H1 (cell line): ENCODE measurements at regions not wholly inside any gene's neighbourhood (a gene's known extent, or its start where the extent isn't known, plus 50 kb on each side); places are given as distances from the start of the nearest gene placed in this dataset.
A peak's percentile ranks its signal among the peaks of the same experiment; 100 is the strongest.

ENCODE experiments used
- CTCF ChIA-PET: fragments of 300-600 bp; sonication (Branson Sonifier 250); formaldehyde crosslinking; loops from one replicate; lab custom pipeline; 2021; ENCODE audit not compliant: partially characterized antibody; lab: Charles Lee
- POLR2A ChIA-PET: fragments of 300-600 bp; sonication (Branson Sonifier 250); formaldehyde crosslinking; loops from one replicate; lab custom pipeline; 2021; ENCODE audit warnings: inconsistent platforms; ENCODE audit not compliant: partially characterized antibody; lab: Charles Lee
- DNase-seq, 2 experiments: peaks; one replicate each; pipeline versions ENCODE4 v3.0.0 to v3.0.0-alpha.2; 2010 to 2022; ENCODE audit warnings: low spot score in 2 of 2, low read depth in 1 of 2, mixed read lengths in 1 of 2
- FAIRE-seq: peaks from 2 replicates; lab custom pipeline; 2011; peaks lifted over from hg19 to GRCh38; lab: Jason Lieb, UNC
- H2AFZ ChIP-seq: 2 replicates; pipeline ENCODE4 v1.8.1; 2012; ENCODE audit warnings: low read length, inconsistent platforms
- H2AK5ac ChIP-seq: 2 replicates; pipeline ENCODE4 v1.6.1; 2013; ENCODE audit warnings: low read depth, low read length
- H2BK120ac ChIP-seq: replicated peaks from 2 replicates; pipeline ENCODE3; 2013; ENCODE audit warnings: low read depth, low read length, inconsistent platforms
- H2BK12ac ChIP-seq: 2 replicates; pipeline ENCODE4 v1.6.1; 2013; ENCODE audit warnings: low read depth, low read length
- H2BK15ac ChIP-seq: 2 replicates; pipeline ENCODE4 v1.6.1; 2013; ENCODE audit warnings: low read length
- H2BK20ac ChIP-seq: 2 replicates; pipeline ENCODE4 v1.6.1; 2013; ENCODE audit warnings: low read length
- H2BK5ac ChIP-seq: 2 replicates; pipeline ENCODE4 v1.6.1; 2013; ENCODE audit warnings: low read depth, low read length
- H3K14ac ChIP-seq: 2 replicates; pipeline ENCODE4 v1.6.1; 2013; ENCODE audit warnings: inconsistent platforms; ENCODE audit not compliant: insufficient read length
- H3K18ac ChIP-seq: 2 replicates; pipeline ENCODE4 v1.6.1; 2013; ENCODE audit warnings: low read length; ENCODE audit errors: extremely low read depth
- H3K23ac ChIP-seq: 2 replicates; pipeline ENCODE4 v1.6.1; 2013; ENCODE audit warnings: inconsistent platforms; ENCODE audit not compliant: insufficient read length
- H3K23me2 ChIP-seq: 2 replicates; pipeline ENCODE4 v1.6.1; 2013; ENCODE audit warnings: low read depth, low read length
- H3K27ac ChIP-seq: 2 replicates; pipeline ENCODE4 v1.6.1; 2011; ENCODE audit warnings: low read depth, low read length, inconsistent platforms
- H3K27me3 ChIP-seq, 4 experiments: replicated peaks in 1 of 4; 1 replicate in 1 of 4; 2 replicates in 3 of 4; pipeline versions ENCODE4 v1.6.1 to v1.8.1; 2011 to 2013; ENCODE audit warnings: low read length in 3 of 4, mild to moderate bottlenecking in 3 of 4, inconsistent platforms in 2 of 4, mixed read lengths in 2 of 4, moderate library complexity in 1 of 4; ENCODE audit not compliant: control insufficient read depth in 3 of 4, insufficient read depth in 3 of 4; ENCODE audit errors: extremely low read depth in 1 of 4
- H3K36me3 ChIP-seq, 4 experiments: 2 replicates each; pipeline versions ENCODE4 v1.6.1 to v1.8.1; 2011 to 2013; ENCODE audit warnings: mild to moderate bottlenecking in 4 of 4, low read length in 3 of 4, moderate library complexity in 2 of 4, control low read depth in 1 of 4, inconsistent platforms in 1 of 4; ENCODE audit not compliant: insufficient read depth in 4 of 4, control insufficient read depth in 2 of 4
- H3K4ac ChIP-seq: replicated peaks from 2 replicates; pipeline ENCODE3; 2013; ENCODE audit warnings: low read length, low read depth, mixed read lengths, inconsistent platforms; ENCODE audit not compliant: insufficient read length
- H3K4me1 ChIP-seq, 4 experiments: replicated peaks in 1 of 4; 1 replicate in 1 of 4; 2 replicates in 3 of 4; pipeline versions ENCODE4 v1.6.1 to v1.8.1; 2011 to 2013; ENCODE audit warnings: low read length in 3 of 4, inconsistent platforms in 2 of 4, mixed read lengths in 1 of 4; ENCODE audit not compliant: insufficient read depth in 4 of 4, control insufficient read depth in 3 of 4
- H3K4me2 ChIP-seq, 2 experiments: 2 replicates each; pipeline versions ENCODE4 v1.6.1 to v1.8.1; 2011 to 2013; ENCODE audit warnings: low read depth in 2 of 2, low read length in 2 of 2, control low read depth in 1 of 2, inconsistent platforms in 1 of 2, mild to moderate bottlenecking in 1 of 2; ENCODE audit not compliant: insufficient read depth in 1 of 2
- H3K4me3 ChIP-seq, 4 experiments: fragments of 200-600, 300-600 bp in 1 of 4; sonication (generic), shearing (Covaris generic), sonication (Bioruptor Twin) in 1 of 4; 2 replicates each; pipeline versions ENCODE4 v1.5.1 to v1.8.1; 2011 to 2016; ENCODE audit warnings: low read length in 4 of 4, low read depth in 3 of 4, control low read depth in 2 of 4, inconsistent platforms in 2 of 4, mild to moderate bottlenecking in 2 of 4, mixed read lengths in 1 of 4, moderate library complexity in 1 of 4; ENCODE audit not compliant: insufficient read depth in 2 of 4; ENCODE audit errors: extremely low read depth in 1 of 4
- H3K56ac ChIP-seq: replicated peaks from 2 replicates; pipeline ENCODE3; 2013; ENCODE audit warnings: low read depth, mild to moderate bottlenecking, mixed read lengths, low read length, inconsistent platforms; ENCODE audit not compliant: insufficient read length
- H3K79me1 ChIP-seq: 2 replicates; pipeline ENCODE4 v1.6.1; 2013; ENCODE audit warnings: low read depth, low read length, control low read depth
- H3K79me2 ChIP-seq, 2 experiments: 2 replicates each; pipeline versions ENCODE4 v1.6.1 to v1.8.1; 2012 to 2013; ENCODE audit warnings: low read length in 2 of 2, mild to moderate bottlenecking in 2 of 2, inconsistent platforms in 1 of 2; ENCODE audit not compliant: insufficient read depth in 2 of 2, control insufficient read depth in 1 of 2
- H3K9ac ChIP-seq, 4 experiments: replicated peaks in 1 of 4; 1 replicate in 1 of 4; 2 replicates in 3 of 4; pipeline versions ENCODE4 v1.6.1 to v1.8.1; 2011 to 2013; ENCODE audit warnings: low read depth in 3 of 4, low read length in 3 of 4, control low read depth in 2 of 4, mild to moderate bottlenecking in 2 of 4, moderate library complexity in 2 of 4, inconsistent platforms in 1 of 4; ENCODE audit errors: extremely low read depth in 1 of 4
- H3K9me3 ChIP-seq, 2 experiments: 2 replicates each; pipeline versions ENCODE4 v1.6.1 to v1.8.1; 2012 to 2013; ENCODE audit warnings: mild to moderate bottlenecking in 2 of 2, moderate library complexity in 2 of 2, control low read depth in 1 of 2, inconsistent platforms in 1 of 2, low read depth in 1 of 2, low read length in 1 of 2, mixed read lengths in 1 of 2; ENCODE audit not compliant: insufficient read depth in 2 of 2
- H4K20me1 ChIP-seq, 2 experiments: replicated peaks in 1 of 2; 2 replicates each; pipeline versions ENCODE3 to v1.8.1; 2011 to 2013; ENCODE audit warnings: inconsistent platforms in 2 of 2, low read length in 2 of 2, mild to moderate bottlenecking in 1 of 2; ENCODE audit not compliant: insufficient read depth in 2 of 2, control insufficient read depth in 1 of 2
- H4K5ac ChIP-seq: 2 replicates; pipeline ENCODE4 v1.6.1; 2013; ENCODE audit warnings: low read length, low read depth, mixed read lengths, inconsistent platforms; ENCODE audit not compliant: insufficient read length
- H4K8ac ChIP-seq: 2 replicates; pipeline ENCODE4 v1.8.0; 2013; ENCODE audit warnings: mild to moderate bottlenecking, moderate library complexity, low read length, inconsistent platforms; ENCODE audit not compliant: insufficient read depth; ENCODE audit errors: extremely low read depth
- H4K91ac ChIP-seq: replicated peaks from 2 replicates; pipeline ENCODE3; 2013; ENCODE audit warnings: low read length, mixed read lengths, inconsistent platforms; ENCODE audit not compliant: insufficient read length
- ASH2L ChIP-seq: fragments of 200-600, 300-600 bp; sonication (generic); IDR thresholded peaks from one replicate; pipeline ENCODE4 v1.7.1; 2017; ENCODE audit warnings: low read length
- CBX8 ChIP-seq: fragments of 300-800, 300-1000 bp; sonication (generic); IDR thresholded peaks from 2 replicates; pipeline ENCODE4 v1.7.1; 2016; ENCODE audit warnings: low read depth, low read length, borderline replicate concordance
- CEBPB ChIP-seq: IDR thresholded peaks from 2 replicates; pipeline ENCODE4 v1.6.1; 2012; ENCODE audit warnings: low read depth, low read length
- CTBP2 ChIP-seq: IDR thresholded peaks from 2 replicates; pipeline ENCODE4 v1.7.0; 2011; ENCODE audit warnings: borderline replicate concordance, mild to moderate bottlenecking, moderate library complexity, mixed read lengths, low read length; ENCODE audit not compliant: insufficient read depth, insufficient read length
- HDAC2 ChIP-seq, 2 experiments: fragments of 300-600 bp in 1 of 2; sonication (generic) in 1 of 2; IDR thresholded peaks; 2 replicates each; pipeline ENCODE4 v1.6.1; 2011 to 2012; ENCODE audit warnings: low read depth in 2 of 2, low read length in 2 of 2, mild to moderate bottlenecking in 2 of 2, moderate library complexity in 2 of 2, borderline replicate concordance in 1 of 2, inconsistent platforms in 1 of 2
- HDAC6 ChIP-seq: IDR thresholded peaks from one replicate; pipeline ENCODE4 v1.7.1; 2012; ENCODE audit warnings: low read depth, mild to moderate bottlenecking, inconsistent platforms, low read length, moderate library complexity
- JUN ChIP-seq: IDR thresholded peaks from 2 replicates; pipeline ENCODE4 v1.6.1; 2011; ENCODE audit warnings: low read depth, mild to moderate bottlenecking, improper control_type of control experiment, low read length
- NRF1 ChIP-seq: IDR thresholded peaks from 2 replicates; pipeline ENCODE4 v1.6.1; 2011; ENCODE audit warnings: mild to moderate bottlenecking, low read depth, low read length, improper control_type of control experiment
- RFX5 ChIP-seq: IDR thresholded peaks from 2 replicates; pipeline ENCODE4 v1.6.1; 2011; ENCODE audit warnings: low read depth, low read length, improper control_type of control experiment, borderline replicate concordance
- SIRT6 ChIP-seq: IDR thresholded peaks from one replicate; pipeline ENCODE4 v1.7.1; 2012; ENCODE audit warnings: low read length, inconsistent platforms
- SIX5 ChIP-seq: IDR thresholded peaks from 2 replicates; pipeline ENCODE4 v1.6.1; 2011; ENCODE audit warnings: mild to moderate bottlenecking, low read depth, low read length
- TBP ChIP-seq: IDR thresholded peaks from 2 replicates; pipeline ENCODE4 v1.6.1; 2011; ENCODE audit warnings: low read depth, low read length, improper control_type of control experiment
- USF2 ChIP-seq: IDR thresholded peaks from 2 replicates; pipeline ENCODE4 v1.6.1; 2011; ENCODE audit warnings: low read length, improper control_type of control experiment
- ZNF274 ChIP-seq: IDR thresholded peaks from 2 replicates; pipeline ENCODE4 v1.7.0; 2012; ENCODE audit warnings: low read length, borderline replicate concordance; ENCODE audit errors: extremely low read depth
- WGBS, 2 experiments: shearing (Covaris generic) in 1 of 2; methylation state at CpG; one replicate each; pipeline versions ENCODE4 v1.1.6 to v1.1.7; 2013 to 2015; ENCODE audit warnings: low lambda C conversion rate in 2 of 2, mixed read lengths in 2 of 2, inconsistent platforms in 1 of 2, low coverage in 1 of 2, missing lambda C conversion rate in 1 of 2; ENCODE audit not compliant: insufficient replicate concordance in 2 of 2, insufficient coverage in 1 of 2, insufficient read length in 1 of 2; ENCODE audit errors: extremely low coverage in 1 of 2, missing lambda C conversion rate in 1 of 2; 5-methylcytosine and 5-hydroxymethylcytosine counted together

DNA sequence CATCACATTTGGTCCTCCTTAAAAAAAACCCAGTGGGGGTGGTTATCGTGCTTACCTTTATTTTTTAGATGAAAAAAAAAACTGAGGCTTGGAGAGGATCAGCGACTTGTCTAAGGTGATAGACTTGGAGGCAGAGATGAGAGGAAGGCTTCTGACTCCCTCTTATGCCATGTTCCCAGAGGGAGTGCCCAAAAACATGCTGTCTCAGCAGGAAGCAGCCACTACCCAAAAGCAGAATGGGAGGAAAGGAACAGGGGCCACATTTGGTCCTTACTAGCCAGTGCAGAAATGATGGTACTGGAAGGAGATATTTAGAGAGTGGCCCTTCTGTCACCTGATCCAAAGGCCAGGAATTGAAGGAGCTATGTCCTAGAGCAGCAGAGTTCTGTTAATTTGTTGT lies 118.4 kb downstream of the B3GNT2 start:
- FAIRE-seq = no peak
- no peak overlapping the region for H4K5ac ChIP-seq
- TF ChIP-seq HDAC2 (IDR thresholded peaks at IDR 0.05; ENCODE audit: borderline replicate concordance in 1 of 2, low read depth in 2 of 2, low read length in 2 of 2) (no peak), RFX5 (no peak), SIX5 (no peak), ASH2L (no peak), HDAC6 (no peak), CEBPB (no peak), USF2 (no peak), NRF1 (no peak), SIRT6 (no peak), CBX8 (no peak), ZNF274 (no peak), TBP (no peak), CTBP2 (no peak), JUN (no peak)

More for the DNA sequence above, 118.4 kb downstream of the B3GNT2 start:
- Histone ChIP-seq H3K4me1 (peaks cover 4 to 7% (median 6%) of the 10 kb centered on the region in 4 experiments; a peak in 6 of 7 replicates), H2AK5ac (no peak overlapping the region), H3K36me3 (no peaks in the 10 kb centered on the region), H2BK20ac (no peak overlapping the region), H3K79me1 (no peaks in the 10 kb centered on the region), H2BK12ac (peak overlapping the region; percentile 84; the same call in 1 of the 2 replicates), H4K8ac (no peak overlapping the region), H3K23ac (no peak overlapping the region), H3K27ac (no peak overlapping the region), H3K4me2 (no peak overlapping the region), H3K27me3 (no peaks in the 10 kb centered on the region), H3K14ac (no peak overlapping the region), H2BK15ac (0 out of 2 replicates have a peak overlapping the region, but pooled peaks have one; percentile 18), H2AFZ (no peak overlapping the region), H4K20me1 (no peaks in the 10 kb centered on the region), H3K9ac (no peak overlapping the region), H3K9me3 (no peaks in the 10 kb centered on the region), H2BK5ac (no peak overlapping the region), H3K23me2 (no peaks in the 10 kb centered on the region), H3K56ac (no peak overlapping the region), H3K79me2 (no peaks in the 10 kb centered on the region), H3K4ac (no peak overlapping the region), H4K91ac (no peak overlapping the region), H2BK120ac (no peak overlapping the region), H3K18ac (peak overlapping the region; percentile 24; the same call in 1 of the 2 replicates), H3K4me3 (no peak overlapping the region)
- WGBS, 2 experiments = 98% methylated on average over 2 of the region's 2 CpGs; no CpG with 5 or more reads in 1 of the 2 experiments
- no peak for DNase-seq
- POLR2A ChIA-PET = interaction anchor here (1.1 kb wide), 1 partner anchor 13 kb away, joined by 3 read pairs; no protein-coding TSS in a partner anchor
- CTCF ChIA-PET = interaction anchor here (0.7 to 2.1 kb wide), 3 partner anchors 14 to 60 kb away, joined by 3 to 12 read pairs (median 4); no protein-coding TSS in a partner anchor
